ENCODE measurements at regions not wholly inside any gene's neighbourhood (a gene's known extent, or its start where the extent isn't known, plus 50 kb on each side); places are given as distances from the start of the nearest gene placed in this dataset.

- TF ChIP-seq Cebpa-rat (IDR thresholded peaks at IDR 0.05): no peak
- Histone ChIP-seq H3K9ac (no peak overlapping the region), H4K20me1 (no peaks in the 10 kb centered on the region), H3K4me3 (no peak overlapping the region), H3K4me2 (peak overlapping the region; percentile 51), H3K9me3 (peaks cover 9% of the 10 kb centered on the region; the same call in 1 of the 2 replicates), H3K4me1 (peaks cover 32% of the 10 kb centered on the region), H3K27ac (no peak overlapping the region), H3K36me3 (no peaks in the 10 kb centered on the region), H3K27me3 (no peaks in the 10 kb centered on the region)
Observed at GRCh38 chr4:123606946-123607542, 210.4 kb downstream of the SPRY1 start.

GRCh38 chr4:123609829-123610228 lies 213.2 kb downstream of the SPRY1 start:
- TF ChIP-seq Cebpa-rat (IDR thresholded peaks at IDR 0.05): no peak
- H3K9ac ChIP-seq: no peak overlapping the region
- H3K4me1 ChIP-seq: peaks cover 19% of the 10 kb centered on the region
- H3K36me3 ChIP-seq: no peaks in the 10 kb centered on the region
- 0 out of 2 replicates have a peak, but pooled peaks cover 3% of the 10 kb centered on the region for H3K9me3 ChIP-seq
- H3K4me2 ChIP-seq: no peak overlapping the region
- no peaks in the 10 kb centered on the region for H4K20me1 ChIP-seq
- no peak overlapping the region for H3K4me3 ChIP-seq
- H3K27me3 ChIP-seq: no peaks in the 10 kb centered on the region
- no peak overlapping the region for H3K27ac ChIP-seq

DNA sequence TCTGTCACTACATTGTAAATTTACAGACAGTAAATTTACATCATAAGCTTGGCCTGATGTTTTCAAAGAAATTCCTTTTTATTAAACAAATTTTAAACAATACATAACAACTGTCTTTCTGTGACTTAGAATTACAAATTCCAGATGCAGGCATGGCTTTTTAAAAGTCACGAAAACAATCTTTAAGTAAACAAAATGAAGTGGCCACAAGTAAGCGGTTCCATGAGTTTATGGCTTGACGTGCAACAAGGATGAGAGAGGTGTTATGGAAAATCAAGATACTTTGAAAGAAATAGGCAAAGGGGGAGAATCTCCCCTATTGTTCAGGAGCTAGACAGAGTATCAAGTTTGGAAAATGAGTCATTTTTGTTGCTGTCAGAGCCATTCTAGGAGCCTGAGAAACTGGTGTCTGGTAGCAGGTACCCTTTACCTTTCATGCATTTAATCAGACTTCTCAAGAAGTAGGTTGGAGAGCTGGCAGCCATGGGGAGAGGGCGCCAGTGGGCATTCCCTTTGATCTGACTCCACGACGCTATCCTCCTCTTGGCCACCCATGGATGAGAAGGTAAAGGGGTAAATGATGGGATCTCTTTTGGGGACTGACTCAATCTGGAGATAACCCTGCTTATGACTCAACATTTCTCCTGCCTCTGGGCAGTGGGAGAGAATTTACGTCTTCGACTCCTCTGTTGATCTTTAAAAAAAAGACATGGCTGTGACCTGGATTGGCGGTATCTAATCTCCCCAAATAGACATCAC lies 217.2 kb downstream of the SPRY1 start:
- Histone ChIP-seq H3K27me3 (no peaks in the 10 kb centered on the region), H3K27ac (no peak overlapping the region)
- TF ChIP-seq Cebpa-rat (IDR thresholded peaks at IDR 0.05): no peak

GRCh38 chr4:123615901-123616300 lies 219.3 kb downstream of the SPRY1 start:
- Histone ChIP-seq H3K4me1 (peaks cover 45% of the 10 kb centered on the region), H3K36me3 (no peaks in the 10 kb centered on the region), H3K27me3 (no peaks in the 10 kb centered on the region), H3K4me2 (peak overlapping the region; percentile 80), H3K4me3 (no peak overlapping the region), H3K27ac (no peak overlapping the region), H4K20me1 (no peaks in the 10 kb centered on the region), H3K9me3 (0 out of 2 replicates have a peak, but pooled peaks cover 8% of the 10 kb centered on the region), H3K9ac (no peak overlapping the region)
- no peak for TF ChIP-seq Cebpa-rat (IDR thresholded peaks at IDR 0.05)

More for the DNA sequence above, 217.2 kb downstream of the SPRY1 start:
- no peak overlapping the region for H3K9ac ChIP-seq
- peaks cover 34% of the 10 kb centered on the region for H3K4me1 ChIP-seq
- no peak overlapping the region for H3K4me2 ChIP-seq
- H3K36me3 ChIP-seq: no peaks in the 10 kb centered on the region
- no peaks in the 10 kb centered on the region for H4K20me1 ChIP-seq
- 0 out of 2 replicates have a peak, but pooled peaks cover 8% of the 10 kb centered on the region for H3K9me3 ChIP-seq
- H3K4me3 ChIP-seq: no peak overlapping the region

- Histone ChIP-seq H3K9ac (no peak overlapping the region), H3K4me3 (peak overlapping the region; percentile 3), H3K4me1 (peaks cover 56% of the 10 kb centered on the region), H3K36me3 (no peaks in the 10 kb centered on the region), H3K4me2 (peak overlapping the region; percentile 80), H3K9me3 (0 out of 2 replicates have a peak, but pooled peaks cover 5% of the 10 kb centered on the region), H3K27me3 (no peaks in the 10 kb centered on the region), H4K20me1 (no peaks in the 10 kb centered on the region), H3K27ac (no peak overlapping the region)
- TF ChIP-seq Cebpa-rat (IDR thresholded peaks at IDR 0.05): no peak
Observed at GRCh38 chr4:123616951-123617461, 220.4 kb downstream of the SPRY1 start.

- Histone ChIP-seq H3K9ac (no peak overlapping the region), H3K36me3 (no peaks in the 10 kb centered on the region), H4K20me1 (no peaks in the 10 kb centered on the region), H3K9me3 (0 out of 2 replicates have a peak, but pooled peaks cover 5% of the 10 kb centered on the region), H3K27ac (peak overlapping the region; percentile 18; the same call in 1 of the 2 replicates), H3K4me3 (no peak overlapping the region), H3K27me3 (no peaks in the 10 kb centered on the region), H3K4me2 (peak overlapping the region; percentile 80), H3K4me1 (peaks cover 60% of the 10 kb centered on the region)
- TF ChIP-seq Cebpa-rat (IDR thresholded peaks at IDR 0.05): no peak
Observed at GRCh38 chr4:123617791-123618190, 221.2 kb downstream of the SPRY1 start.

- 0 out of 2 replicates have a peak, but pooled peaks cover 5% of the 10 kb centered on the region for H3K9me3 ChIP-seq
- H3K4me1 ChIP-seq: peaks cover 60% of the 10 kb centered on the region
- no peak overlapping the region for H3K4me2 ChIP-seq
- H4K20me1 ChIP-seq: no peaks in the 10 kb centered on the region
- H3K9ac ChIP-seq: no peak overlapping the region
- no peaks in the 10 kb centered on the region for H3K36me3 ChIP-seq
- H3K27me3 ChIP-seq: no peaks in the 10 kb centered on the region
- H3K4me3 ChIP-seq: no peak overlapping the region
- TF ChIP-seq Cebpa-rat (IDR thresholded peaks at IDR 0.05): no peak
- H3K27ac ChIP-seq: no peak overlapping the region
Observed at GRCh38 chr4:123618606-123619005, 222.0 kb downstream of the SPRY1 start.

DNA sequence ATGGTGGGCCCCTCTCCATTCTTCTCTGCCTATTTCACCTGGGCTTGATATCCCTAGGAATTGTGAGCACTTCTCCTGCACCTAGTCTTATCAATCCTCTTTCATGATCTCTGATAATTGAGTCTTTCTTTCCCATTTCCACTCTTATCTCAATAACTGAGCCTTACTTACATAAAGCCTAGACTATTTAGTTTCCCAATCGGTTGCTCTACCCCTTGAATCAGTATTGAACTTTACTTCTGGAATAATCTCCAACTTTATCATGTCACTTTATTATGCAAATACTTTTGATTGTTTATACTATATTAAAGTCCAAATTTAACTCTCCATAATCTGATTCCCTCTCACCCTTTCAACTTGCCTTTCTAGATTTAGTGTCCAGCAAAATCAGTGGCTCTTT lies 222.7 kb downstream of the SPRY1 start:
- Histone ChIP-seq H3K27me3 (no peaks in the 10 kb centered on the region), H3K36me3 (no peaks in the 10 kb centered on the region), H3K4me1 (peaks cover 60% of the 10 kb centered on the region), H3K4me2 (no peak overlapping the region), H3K9me3 (0 out of 2 replicates have a peak, but pooled peaks cover 5% of the 10 kb centered on the region), H4K20me1 (no peaks in the 10 kb centered on the region), H3K9ac (no peak overlapping the region), H3K4me3 (no peak overlapping the region), H3K27ac (no peak overlapping the region)
- TF ChIP-seq Cebpa-rat (IDR thresholded peaks at IDR 0.05): no peak

- H3K9me3 ChIP-seq: 0 out of 2 replicates have a peak, but pooled peaks cover 5% of the 10 kb centered on the region
- H3K4me1 ChIP-seq: peaks cover 60% of the 10 kb centered on the region
- no peak overlapping the region for H3K9ac ChIP-seq
- TF ChIP-seq Cebpa-rat (IDR thresholded peaks at IDR 0.05): no peak
- no peak overlapping the region for H3K4me3 ChIP-seq
- H3K36me3 ChIP-seq: no peaks in the 10 kb centered on the region
- no peaks in the 10 kb centered on the region for H4K20me1 ChIP-seq
- no peak overlapping the region for H3K27ac ChIP-seq
- no peaks in the 10 kb centered on the region for H3K27me3 ChIP-seq
- peak overlapping the region; percentile 2; the same call in 1 of the 2 replicates for H3K4me2 ChIP-seq
Observed at GRCh38 chr4:123619895-123620294, 223.3 kb downstream of the SPRY1 start.

Measured in BLaER1 (cell line).